SK-N-SH (cell line): ENCODE measurements at regions not wholly inside any gene's neighbourhood (a gene's known extent, or its start where the extent isn't known, plus 50 kb on each side); places are given as distances from the start of the nearest gene placed in this dataset.

ENCODE experiments used
- CTCF ChIA-PET: fragments of 300-600, 350-600 bp; formaldehyde crosslinking; extraction: SDS; loops from one replicate; lab custom pipeline; 2021; lab: Yijun Ruan, JAX
- POLR2A ChIA-PET: fragments of 350-600 bp; sonication (Branson Sonifier 250); formaldehyde crosslinking; extraction: SDS; loops from one replicate; lab custom pipeline; 2020; ENCODE audit warnings: antibody characterized with exemption, inconsistent platforms; lab: Yijun Ruan, JAX
- DNase-seq: peaks from one replicate; pipeline ENCODE4 v3.0.0; 2012
- H2AFZ ChIP-seq: fragments of 200-600 bp; sonication (generic); 2 replicates; pipeline ENCODE4 v1.8.1; 2016; ENCODE audit warnings: antibody characterized with exemption, mild to moderate bottlenecking, low read depth
- H3F3A ChIP-seq: fragments of 200-600 bp; sonication (generic); replicated peaks from 2 replicates; pipeline ENCODE3; 2016; ENCODE audit warnings: antibody characterized with exemption, mild to moderate bottlenecking; ENCODE audit not compliant: insufficient read depth
- H3K27ac ChIP-seq, 2 experiments: fragments of 200-500 bp in 1 of 2; fragments of 200-600 bp in 1 of 2; sonication (Bioruptor generic) in 1 of 2; sonication (generic), shearing (Covaris generic) in 1 of 2; 2 replicates each; pipeline versions ENCODE4 v1.5.1 to v1.6.1; 2014 to 2016; ENCODE audit warnings: low read depth in 2 of 2, inconsistent platforms in 1 of 2, low read length in 1 of 2, mild to moderate bottlenecking in 1 of 2, mixed read lengths in 1 of 2
- H3K27me3 ChIP-seq: fragments of 200-600 bp; sonication (generic), shearing (Covaris generic); 2 replicates; pipeline ENCODE4 v1.6.1; 2016; ENCODE audit warnings: mixed run types; ENCODE audit not compliant: insufficient read depth
- H3K36me3 ChIP-seq, 2 experiments: fragments of 200-500 bp in 1 of 2; fragments of 200-600 bp in 1 of 2; sonication (Bioruptor generic) in 1 of 2; sonication (generic) in 1 of 2; replicated peaks in 1 of 2; 2 replicates each; pipeline versions ENCODE3 to v1.5.1; 2014 to 2016; ENCODE audit warnings: low read length in 1 of 2, mild to moderate bottlenecking in 1 of 2; ENCODE audit not compliant: insufficient read depth in 2 of 2, control insufficient read depth in 1 of 2
- H3K4me1 ChIP-seq, 2 experiments: fragments of 200-500 bp in 1 of 2; fragments of 200-600 bp in 1 of 2; sonication (Bioruptor generic) in 1 of 2; sonication (generic), shearing (Covaris generic) in 1 of 2; 2 replicates each; pipeline versions ENCODE4 v1.5.1 to v1.6.1; 2014 to 2016; ENCODE audit warnings: low read depth in 1 of 2, low read length in 1 of 2, mixed run types in 1 of 2; ENCODE audit not compliant: insufficient read depth in 2 of 2, control insufficient read depth in 1 of 2
- H3K4me2 ChIP-seq: fragments of 200-600 bp; sonication (generic), shearing (Covaris generic); 2 replicates; pipeline ENCODE4 v1.6.1; 2017; ENCODE audit warnings: mixed run types
- H3K4me3 ChIP-seq, 2 experiments: fragments of 200-500 bp in 1 of 2; fragments of 200-600 bp in 1 of 2; sonication (Bioruptor generic) in 1 of 2; sonication (generic), shearing (Covaris generic) in 1 of 2; 2 replicates each; pipeline versions ENCODE4 v1.5.1 to v1.8.1; 2014 to 2016; ENCODE audit warnings: low read depth in 2 of 2, inconsistent platforms in 1 of 2, low read length in 1 of 2, mild to moderate bottlenecking in 1 of 2, mixed read lengths in 1 of 2, moderate library complexity in 1 of 2
- H3K79me2 ChIP-seq: fragments of 200-600 bp; sonication (generic); 2 replicates; pipeline ENCODE4 v1.8.1; 2017; ENCODE audit warnings: mild to moderate bottlenecking; ENCODE audit not compliant: insufficient read depth
- H3K9ac ChIP-seq: fragments of 200-600 bp; sonication (generic); 2 replicates; pipeline ENCODE4 v1.6.1; 2017; ENCODE audit warnings: mixed run types
- H3K9me2 ChIP-seq: fragments of 200-600 bp; sonication (generic); 2 replicates; pipeline ENCODE4 v1.6.1; 2017; ENCODE audit warnings: mixed run types
- H3K9me3 ChIP-seq: fragments of 200-600 bp; sonication (generic); 2 replicates; pipeline ENCODE4 v1.6.1; 2017; ENCODE audit warnings: mixed run types, mild to moderate bottlenecking, moderate library complexity
- H4K20me1 ChIP-seq: fragments of 200-600 bp; sonication (generic); 2 replicates; pipeline ENCODE4 v1.6.1; 2017; ENCODE audit warnings: mild to moderate bottlenecking, mixed run types; ENCODE audit not compliant: insufficient read depth
- CHD2 ChIP-seq: fragments of 150-350 bp; IDR thresholded peaks from 2 replicates; pipeline ENCODE4 v1.6.1; 2018; ENCODE audit warnings: low read length; ENCODE audit not compliant: partially characterized antibody
- EP300 ChIP-seq, 2 experiments: IDR thresholded peaks; 2 replicates each; pipeline versions ENCODE4 v1.4.0 to v1.6.1; 2012; ENCODE audit warnings: borderline replicate concordance in 1 of 2, low read depth in 1 of 2, low read length in 1 of 2
- FOXM1 ChIP-seq: IDR thresholded peaks from 2 replicates; pipeline ENCODE4 v1.4.0; 2012; ENCODE audit warnings: low read depth, mild to moderate bottlenecking
- GABPA ChIP-seq: IDR thresholded peaks from 2 replicates; pipeline ENCODE4 v1.4.0; 2012; ENCODE audit warnings: low read depth, mild to moderate bottlenecking
- MEF2A ChIP-seq: IDR thresholded peaks from 2 replicates; pipeline ENCODE4 v1.4.0; 2012; ENCODE audit warnings: low read depth, borderline replicate concordance
- MXI1 ChIP-seq: IDR thresholded peaks from 2 replicates; pipeline ENCODE4 v1.6.1; 2012; ENCODE audit warnings: mild to moderate bottlenecking, low read depth, low read length, improper control_type of control experiment
- POLR2AphosphoS5 ChIP-seq: IDR thresholded peaks from 2 replicates; pipeline ENCODE4 v1.6.1; 2012; ENCODE audit warnings: low read depth, low read length
- RAD21 ChIP-seq: IDR thresholded peaks from 2 replicates; pipeline ENCODE4 v1.6.1; 2012; ENCODE audit warnings: mild to moderate bottlenecking, low read length
- RCOR1 ChIP-seq: fragments of 150-350 bp; IDR thresholded peaks from 2 replicates; pipeline ENCODE4 v1.6.1; 2017; ENCODE audit warnings: antibody characterized with exemption, low read length
- SIN3A ChIP-seq: IDR thresholded peaks from 2 replicates; pipeline ENCODE4 v1.6.1; 2012; ENCODE audit warnings: low read depth, mild to moderate bottlenecking, low read length, moderate library complexity, borderline replicate concordance
- TAF1 ChIP-seq: IDR thresholded peaks from 2 replicates; pipeline ENCODE4 v1.6.1; 2012; ENCODE audit warnings: low read depth, mild to moderate bottlenecking, low read length, moderate library complexity, borderline replicate concordance
- TCF12 ChIP-seq: IDR thresholded peaks from 2 replicates; pipeline ENCODE4 v1.4.0; 2012
- YY1 ChIP-seq: IDR thresholded peaks from 2 replicates; pipeline ENCODE4 v1.4.0; 2012; ENCODE audit warnings: low read depth, mild to moderate bottlenecking
- WGBS: methylation state at CpG from one replicate; pipeline ENCODE4 v1.1.6; 2017; ENCODE audit warnings: low lambda C conversion rate; 5-methylcytosine and 5-hydroxymethylcytosine counted together
- TF ChIP-seq, protein P1 (sequence below): IDR thresholded peaks from 2 replicates; pipeline ENCODE4 v1.4.0; 2012; ENCODE audit warnings: low read depth, borderline replicate concordance
- TF ChIP-seq, protein P2 (sequence below): IDR thresholded peaks from 2 replicates; pipeline ENCODE4 v1.6.1; 2012; ENCODE audit warnings: mild to moderate bottlenecking, low read depth, low read length, moderate library complexity
- TF ChIP-seq, protein P3 (sequence below): IDR thresholded peaks from 2 replicates; pipeline ENCODE4; 2012
- TF ChIP-seq, protein P4 (sequence below): fragments of 150-350 bp; IDR thresholded peaks from 2 replicates; pipeline ENCODE4 v1.6.1; 2016; ENCODE audit warnings: mild to moderate bottlenecking, low read depth, low read length

DNA sequence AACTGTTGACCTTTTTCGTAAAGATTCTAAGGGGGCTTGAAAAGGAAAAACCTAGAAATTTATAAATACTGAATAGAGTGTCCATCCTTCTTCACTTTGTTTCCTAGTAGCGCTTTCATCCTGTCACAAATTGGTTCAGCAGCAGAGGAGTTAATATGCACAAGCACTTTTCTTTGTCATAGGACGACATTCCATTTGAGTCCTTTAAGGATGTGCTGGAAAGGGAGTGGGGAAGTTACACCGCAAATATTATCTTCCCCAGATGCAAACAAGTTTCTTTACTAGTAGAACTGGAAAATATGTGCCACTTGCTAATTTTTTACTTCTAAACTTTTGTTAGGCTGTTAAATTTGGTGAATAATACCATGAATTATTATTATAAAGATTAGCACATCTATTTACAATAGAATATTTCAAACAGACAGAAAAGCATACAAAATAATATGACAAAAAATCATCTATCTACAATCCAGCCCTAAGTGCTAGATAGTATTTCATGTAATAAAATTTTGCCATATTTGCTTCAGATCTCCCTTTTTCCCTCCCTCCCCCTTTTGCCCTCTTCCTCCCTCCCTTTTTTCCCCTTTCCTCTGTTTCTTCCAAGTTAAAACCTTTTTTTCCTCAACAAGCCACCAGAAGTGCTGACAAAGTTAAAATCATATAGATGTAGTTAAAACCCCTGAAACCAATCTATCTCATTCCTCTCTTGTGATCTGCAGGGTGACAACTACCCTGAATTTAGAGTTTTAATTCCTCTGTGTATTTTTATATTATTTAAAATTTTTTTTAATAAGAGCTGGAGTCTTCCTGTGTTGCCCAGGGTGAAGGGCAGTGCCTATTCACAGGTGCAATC, 50.5 kb upstream of the MAP4K3 start:
- TF ChIP-seq MEF2A (no peak), SIN3A (no peak), GABPA (no peak), FOXM1 (no peak), CHD2 (no peak), MXI1 (no peak), TAF1 (no peak), RAD21 (no peak), RCOR1 (no peak), EP300 (IDR thresholded peaks at IDR 0.05; ENCODE audit: borderline replicate concordance in 1 of 2, low read depth in 1 of 2, low read length in 1 of 2) (no peak), YY1 (no peak), TCF12 (no peak), POLR2AphosphoS5 (no peak)
- TF ChIP-seq, protein P1, sequence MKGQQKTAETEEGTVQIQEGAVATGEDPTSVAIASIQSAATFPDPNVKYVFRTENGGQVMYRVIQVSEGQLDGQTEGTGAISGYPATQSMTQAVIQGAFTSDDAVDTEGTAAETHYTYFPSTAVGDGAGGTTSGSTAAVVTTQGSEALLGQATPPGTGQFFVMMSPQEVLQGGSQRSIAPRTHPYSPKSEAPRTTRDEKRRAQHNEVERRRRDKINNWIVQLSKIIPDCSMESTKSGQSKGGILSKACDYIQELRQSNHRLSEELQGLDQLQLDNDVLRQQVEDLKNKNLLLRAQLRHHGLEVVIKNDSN: no peak
- TF ChIP-seq, protein P2, sequence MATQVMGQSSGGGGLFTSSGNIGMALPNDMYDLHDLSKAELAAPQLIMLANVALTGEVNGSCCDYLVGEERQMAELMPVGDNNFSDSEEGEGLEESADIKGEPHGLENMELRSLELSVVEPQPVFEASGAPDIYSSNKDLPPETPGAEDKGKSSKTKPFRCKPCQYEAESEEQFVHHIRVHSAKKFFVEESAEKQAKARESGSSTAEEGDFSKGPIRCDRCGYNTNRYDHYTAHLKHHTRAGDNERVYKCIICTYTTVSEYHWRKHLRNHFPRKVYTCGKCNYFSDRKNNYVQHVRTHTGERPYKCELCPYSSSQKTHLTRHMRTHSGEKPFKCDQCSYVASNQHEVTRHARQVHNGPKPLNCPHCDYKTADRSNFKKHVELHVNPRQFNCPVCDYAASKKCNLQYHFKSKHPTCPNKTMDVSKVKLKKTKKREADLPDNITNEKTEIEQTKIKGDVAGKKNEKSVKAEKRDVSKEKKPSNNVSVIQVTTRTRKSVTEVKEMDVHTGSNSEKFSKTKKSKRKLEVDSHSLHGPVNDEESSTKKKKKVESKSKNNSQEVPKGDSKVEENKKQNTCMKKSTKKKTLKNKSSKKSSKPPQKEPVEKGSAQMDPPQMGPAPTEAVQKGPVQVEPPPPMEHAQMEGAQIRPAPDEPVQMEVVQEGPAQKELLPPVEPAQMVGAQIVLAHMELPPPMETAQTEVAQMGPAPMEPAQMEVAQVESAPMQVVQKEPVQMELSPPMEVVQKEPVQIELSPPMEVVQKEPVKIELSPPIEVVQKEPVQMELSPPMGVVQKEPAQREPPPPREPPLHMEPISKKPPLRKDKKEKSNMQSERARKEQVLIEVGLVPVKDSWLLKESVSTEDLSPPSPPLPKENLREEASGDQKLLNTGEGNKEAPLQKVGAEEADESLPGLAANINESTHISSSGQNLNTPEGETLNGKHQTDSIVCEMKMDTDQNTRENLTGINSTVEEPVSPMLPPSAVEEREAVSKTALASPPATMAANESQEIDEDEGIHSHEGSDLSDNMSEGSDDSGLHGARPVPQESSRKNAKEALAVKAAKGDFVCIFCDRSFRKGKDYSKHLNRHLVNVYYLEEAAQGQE: no peak
- TF ChIP-seq, protein P3, sequence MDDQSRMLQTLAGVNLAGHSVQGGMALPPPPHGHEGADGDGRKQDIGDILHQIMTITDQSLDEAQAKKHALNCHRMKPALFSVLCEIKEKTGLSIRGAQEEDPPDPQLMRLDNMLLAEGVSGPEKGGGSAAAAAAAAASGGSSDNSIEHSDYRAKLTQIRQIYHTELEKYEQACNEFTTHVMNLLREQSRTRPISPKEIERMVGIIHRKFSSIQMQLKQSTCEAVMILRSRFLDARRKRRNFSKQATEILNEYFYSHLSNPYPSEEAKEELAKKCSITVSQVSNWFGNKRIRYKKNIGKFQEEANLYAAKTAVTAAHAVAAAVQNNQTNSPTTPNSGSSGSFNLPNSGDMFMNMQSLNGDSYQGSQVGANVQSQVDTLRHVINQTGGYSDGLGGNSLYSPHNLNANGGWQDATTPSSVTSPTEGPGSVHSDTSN: no peak
- TF ChIP-seq, protein P4, sequence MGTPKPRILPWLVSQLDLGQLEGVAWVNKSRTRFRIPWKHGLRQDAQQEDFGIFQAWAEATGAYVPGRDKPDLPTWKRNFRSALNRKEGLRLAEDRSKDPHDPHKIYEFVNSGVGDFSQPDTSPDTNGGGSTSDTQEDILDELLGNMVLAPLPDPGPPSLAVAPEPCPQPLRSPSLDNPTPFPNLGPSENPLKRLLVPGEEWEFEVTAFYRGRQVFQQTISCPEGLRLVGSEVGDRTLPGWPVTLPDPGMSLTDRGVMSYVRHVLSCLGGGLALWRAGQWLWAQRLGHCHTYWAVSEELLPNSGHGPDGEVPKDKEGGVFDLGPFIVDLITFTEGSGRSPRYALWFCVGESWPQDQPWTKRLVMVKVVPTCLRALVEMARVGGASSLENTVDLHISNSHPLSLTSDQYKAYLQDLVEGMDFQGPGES: no peak
- Histone ChIP-seq H3K36me3 (no peaks in the 10 kb centered on the region), H2AFZ (no peak overlapping the region), H3K27ac (no peak overlapping the region), H3K4me2 (no peak overlapping the region), H4K20me1 (no peaks in the 10 kb centered on the region), H3K79me2 (no peaks in the 10 kb centered on the region), H3K9me3 (no peaks in the 10 kb centered on the region), H3K4me1 (peaks cover 13 to 18% of the 10 kb centered on the region in 2 experiments; a peak in 3 of 4 replicates), H3K4me3 (no peak overlapping the region), H3F3A (peaks cover 16% of the 10 kb centered on the region), H3K27me3 (no peaks in the 10 kb centered on the region), H3K9me2 (no peaks in the 10 kb centered on the region), H3K9ac (no peak overlapping the region)
- POLR2A ChIA-PET: no interaction called here
- no peak for DNase-seq
- WGBS: 54% methylated on average over 4 of the region's 4 CpGs
- CTCF ChIA-PET: interaction anchor here (1.7 kb wide), 1 partner anchor 9 kb away, joined by 5 read pairs; no protein-coding TSS in a partner anchor
